Retinal pigment epithelial cell (primary cell): ENCODE measurements at regions not wholly inside any gene's neighbourhood (a gene's known extent, or its start where the extent isn't known, plus 50 kb on each side); places are given as distances from the start of the nearest gene placed in this dataset.
"Not testable (repeated sequence)": the region's sequence is repeated elsewhere in the genome, so short reads cannot be mapped to it uniquely, and the experiment has no call there.

Experiments used
- DNase-seq: peaks from one replicate; pipeline ENCODE4 v3.0.0-alpha.2; 2010; ENCODE audit warnings: low read depth
- H3K4me3 ChIP-seq: 2 replicates; pipeline ENCODE4 v1.5.1; 2011; ENCODE audit warnings: mild to moderate bottlenecking, low read length, control low read depth, moderate library complexity
- CTCF ChIP-seq: conservative IDR thresholded peaks from 2 replicates; pipeline ENCODE4 v1.5.1; 2011; ENCODE audit warnings: low read depth, low read length, control low read depth, inconsistent platforms

GRCh38 chr1:194866153-194866552 is 1679.7 kb upstream of the B3GALT2 start:
- no peak for TF ChIP-seq CTCF
- DNase-seq: no peak

GRCh38 chr1:194865383-194865782 is 1679.0 kb upstream of the B3GALT2 start:
- H3K4me3 ChIP-seq: no peak overlapping the region
- no peak for DNase-seq
- TF ChIP-seq CTCF: no peak

More at GRCh38 chr1:194866153-194866552, 1679.7 kb upstream of the B3GALT2 start:
- H3K4me3 ChIP-seq: no peak overlapping the region

GRCh38 chr1:194862129-194862528 is 1675.7 kb upstream of the B3GALT2 start:
- DNase-seq: no peak
- TF ChIP-seq CTCF: no peak
- H3K4me3 ChIP-seq: no peak overlapping the region

- DNase-seq: no peak
- no peak for TF ChIP-seq CTCF
- no peak overlapping the region for H3K4me3 ChIP-seq
Observed at GRCh38 chr1:194860248-194861201, 1674.1 kb upstream of the B3GALT2 start.

- DNase-seq, H3K4me3 ChIP-seq: not testable (repeated sequence)
Observed at GRCh38 chr1:194859481-194860154, 1673.2 kb upstream of the B3GALT2 start.

GRCh38 chr1:194858811-194859480 is 1672.5 kb upstream of the B3GALT2 start:
- DNase-seq, H3K4me3 ChIP-seq: not testable (repeated sequence)

- DNase-seq: no peak
- no peak for TF ChIP-seq CTCF
- H3K4me3 ChIP-seq: no peak overlapping the region
Observed at GRCh38 chr1:194857413-194857812, 1671.0 kb upstream of the B3GALT2 start.

DNA sequence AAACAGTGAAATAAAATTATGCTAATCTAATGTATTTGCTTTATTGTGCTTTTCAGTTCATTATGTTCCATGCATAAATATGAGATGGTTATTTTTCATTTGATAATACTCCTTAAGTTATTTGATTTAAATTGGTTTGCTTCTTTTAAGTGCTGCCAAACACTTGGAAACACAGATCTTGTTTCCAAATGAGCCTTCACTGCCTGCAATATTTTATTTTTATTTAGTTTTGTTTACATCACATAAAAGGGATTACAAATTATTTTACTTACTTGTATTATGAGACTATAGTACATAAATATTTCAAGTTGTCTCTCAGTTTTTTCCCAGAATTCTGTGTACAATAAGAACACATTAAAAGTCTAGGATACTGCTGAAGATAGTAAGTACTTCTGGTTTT is 1662.4 kb upstream of the B3GALT2 start:
- no peak for DNase-seq
- no peak overlapping the region for H3K4me3 ChIP-seq
- TF ChIP-seq CTCF: no peak
